HEK293T (cell line): ENCODE measurements at regions not wholly inside any gene's neighbourhood (a gene's known extent, or its start where the extent isn't known, plus 50 kb on each side); places are given as distances from the start of the nearest gene placed in this dataset.

Experiments used
- ARNT ChIP-seq: fragments of 450-650 bp; IDR thresholded peaks from 2 replicates; pipeline ENCODE4 v1.6.1; 2017; ENCODE audit warnings: mild to moderate bottlenecking
- BHLHE40 ChIP-seq: fragments of 450-650 bp; IDR thresholded peaks from 2 replicates; pipeline ENCODE4 v1.6.1; 2016; ENCODE audit warnings: mild to moderate bottlenecking, moderate library complexity, borderline replicate concordance
- CTBP1 ChIP-seq: fragments of 450-650 bp; IDR thresholded peaks from 2 replicates; pipeline ENCODE4 v1.6.1; 2016; ENCODE audit warnings: borderline replicate concordance
- ELF4 ChIP-seq: fragments of 450-650 bp; IDR thresholded peaks from 2 replicates; pipeline ENCODE4 v1.6.1; 2017; ENCODE audit warnings: antibody characterized with exemption
- FOXA1 ChIP-seq: fragments of 450-650 bp; IDR thresholded peaks from 2 replicates; pipeline ENCODE4 v1.6.1; 2016; ENCODE audit warnings: mild to moderate bottlenecking
- FOXK2 ChIP-seq: fragments of 450-650 bp; IDR thresholded peaks from 2 replicates; pipeline ENCODE4 v1.6.1; 2016; ENCODE audit warnings: mild to moderate bottlenecking
- HDGF ChIP-seq: fragments of 450-650 bp; IDR thresholded peaks from 2 replicates; pipeline ENCODE4 v1.6.1; 2017; ENCODE audit warnings: antibody characterized with exemption, borderline replicate concordance
- L3MBTL2 ChIP-seq: fragments of 450-650 bp; conservative IDR thresholded peaks from 2 replicates; pipeline ENCODE4 v1.6.1; 2016; ENCODE audit warnings: mild to moderate bottlenecking
- LEF1 ChIP-seq: fragments of 450-650 bp; IDR thresholded peaks from 2 replicates; pipeline ENCODE4 v1.6.1; 2017; ENCODE audit warnings: mild to moderate bottlenecking, borderline replicate concordance
- NFRKB ChIP-seq: fragments of 450-650 bp; IDR thresholded peaks from 2 replicates; pipeline ENCODE4 v1.6.1; 2016; ENCODE audit warnings: mild to moderate bottlenecking, moderate library complexity
- PKNOX1 ChIP-seq: fragments of 450-650 bp; IDR thresholded peaks from 2 replicates; pipeline ENCODE4 v1.6.1; 2016
- SP1 ChIP-seq: fragments of 450-650 bp; IDR thresholded peaks from 2 replicates; pipeline ENCODE4 v1.6.1; 2017
- SUZ12 ChIP-seq: fragments of 450-650 bp; IDR thresholded peaks from 2 replicates; pipeline ENCODE4 v1.6.1; 2016; ENCODE audit warnings: mild to moderate bottlenecking
- TARDBP ChIP-seq: fragments of 450-650 bp; IDR thresholded peaks from 2 replicates; pipeline ENCODE4 v1.6.1; 2016

GRCh38 chr5:8314965-8315364 lies 446.0 kb downstream of the MTRR start:
- TF ChIP-seq L3MBTL2 (no peak), SP1 (no peak), FOXK2 (no peak), FOXA1 (no peak), LEF1 (no peak), SUZ12 (no peak), ELF4 (no peak), TARDBP (no peak), BHLHE40 (no peak), NFRKB (no peak), CTBP1 (no peak), PKNOX1 (no peak), ARNT (no peak), HDGF (no peak)
